Erythroblast (primary cell): ENCODE measurements at regions not wholly inside any gene's neighbourhood (a gene's known extent, or its start where the extent isn't known, plus 50 kb on each side); places are given as distances from the start of the nearest gene placed in this dataset.

Experiments
- GATA1 ChIP-seq: IDR thresholded peaks from 2 replicates; pipeline ENCODE4 v1.6.1; 2011; ENCODE audit warnings: low read depth, mild to moderate bottlenecking, control low read depth, low read length, moderate library complexity
- POLR2A ChIP-seq: IDR thresholded peaks from 2 replicates; pipeline ENCODE4 v1.6.1; 2011; ENCODE audit warnings: mild to moderate bottlenecking, low read length

GRCh38 chr2:160791884-160792283 is 298.3 kb upstream of the RBMS1 start:
- no peak for TF ChIP-seq POLR2A
- TF ChIP-seq GATA1, result no peak
